COLO668 (cell line): ENCODE measurements at regions not wholly inside any gene's neighbourhood (a gene's known extent, or its start where the extent isn't known, plus 50 kb on each side); places are given as distances from the start of the nearest gene placed in this dataset.

ENCODE experiments used
- DNase-seq: peaks from one replicate; lab custom pipeline; 2025; ENCODE audit not compliant: unreplicated experiment; lab: John Stamatoyannopoulos, UW

GRCh38 chr1:83103341-83103740 lies 895.6 kb downstream of the TTLL7 start:
- DNase-seq: no peak

DNA sequence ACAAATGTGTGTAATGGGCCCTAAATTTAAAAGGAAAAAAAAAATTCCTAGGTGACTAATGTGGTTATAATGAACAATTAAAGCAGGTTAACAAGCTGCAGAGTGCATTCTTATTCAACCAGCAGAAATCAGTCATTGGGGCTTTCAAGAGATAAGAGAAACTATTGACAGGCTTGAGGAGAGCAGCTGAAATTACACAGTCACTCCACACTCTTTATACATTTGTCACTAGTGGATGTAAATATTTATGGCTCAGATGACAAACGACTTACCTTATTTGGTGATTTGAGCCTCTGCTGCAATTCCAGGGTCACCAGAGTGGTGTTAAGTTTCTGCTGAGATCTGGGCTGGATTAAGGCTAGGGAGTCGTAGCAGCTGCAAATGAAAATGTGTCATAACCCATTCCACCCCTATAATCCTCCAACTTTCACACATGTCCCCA lies 896.3 kb downstream of the TTLL7 start:
- DNase-seq: peak; percentile 71

DNA sequence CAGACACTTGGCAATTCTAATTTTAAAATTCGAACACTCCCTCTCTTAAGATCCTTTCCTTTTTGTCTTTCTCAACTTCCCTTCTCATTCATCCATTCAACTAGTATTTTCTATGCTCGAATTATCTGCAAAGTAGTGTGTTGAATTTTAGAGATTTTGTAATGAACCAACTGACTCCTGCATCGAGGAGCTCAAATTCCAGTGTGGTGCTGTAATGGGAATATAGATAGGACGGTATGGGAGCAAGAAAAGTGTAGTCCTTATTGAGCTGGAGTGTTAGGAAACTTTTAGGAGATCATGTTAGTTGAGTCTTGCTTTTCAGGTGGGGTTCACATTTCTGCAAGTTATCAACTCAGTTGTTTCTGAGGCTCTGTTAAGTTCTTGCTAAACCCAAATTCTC lies 897.5 kb downstream of the TTLL7 start:
- no peak for DNase-seq

GRCh38 chr1:83100133-83100532 lies 898.8 kb downstream of the TTLL7 start:
- DNase-seq: no peak

GRCh38 chr1:83098791-83099190 lies 900.1 kb downstream of the TTLL7 start:
- DNase-seq: no peak

DNA sequence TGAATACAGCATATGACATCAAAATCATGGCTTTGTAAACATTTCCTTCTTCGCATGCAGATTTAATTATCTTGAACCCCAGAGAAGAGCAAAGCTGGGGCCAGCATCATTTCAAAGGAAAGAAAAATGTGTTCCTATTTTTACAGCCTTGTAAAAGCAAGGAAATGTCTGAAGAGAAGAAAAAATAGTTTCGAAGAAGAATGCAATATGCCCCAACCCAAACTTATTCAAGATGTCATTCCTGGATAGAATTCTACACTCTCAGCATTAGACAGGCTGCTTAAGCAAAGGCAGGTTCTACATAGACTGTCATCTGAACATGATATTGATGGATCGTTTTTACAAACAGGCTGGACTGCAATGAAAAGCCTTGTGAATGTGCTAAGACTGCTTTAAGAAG lies 900.8 kb downstream of the TTLL7 start:
- no peak for DNase-seq

DNA sequence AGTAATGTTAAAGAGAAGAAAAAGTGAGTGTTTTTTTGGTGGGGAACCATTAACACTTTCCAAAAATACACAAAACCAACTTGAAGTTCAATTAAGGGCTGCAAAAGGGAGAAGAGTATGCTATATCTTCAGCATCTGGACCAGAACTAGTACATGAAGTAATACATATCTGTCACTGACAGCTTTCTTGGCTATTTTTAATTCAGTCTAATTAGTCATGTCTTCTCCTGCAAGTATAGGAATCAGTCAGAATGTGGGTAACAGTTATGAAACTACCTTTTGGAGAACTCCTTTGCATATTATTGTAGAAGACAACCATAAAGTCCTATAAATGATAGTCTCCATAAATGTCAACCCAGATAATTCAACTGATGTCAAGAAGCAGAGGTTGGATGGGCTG lies 901.2 kb downstream of the TTLL7 start:
- DNase-seq: no peak

DNA sequence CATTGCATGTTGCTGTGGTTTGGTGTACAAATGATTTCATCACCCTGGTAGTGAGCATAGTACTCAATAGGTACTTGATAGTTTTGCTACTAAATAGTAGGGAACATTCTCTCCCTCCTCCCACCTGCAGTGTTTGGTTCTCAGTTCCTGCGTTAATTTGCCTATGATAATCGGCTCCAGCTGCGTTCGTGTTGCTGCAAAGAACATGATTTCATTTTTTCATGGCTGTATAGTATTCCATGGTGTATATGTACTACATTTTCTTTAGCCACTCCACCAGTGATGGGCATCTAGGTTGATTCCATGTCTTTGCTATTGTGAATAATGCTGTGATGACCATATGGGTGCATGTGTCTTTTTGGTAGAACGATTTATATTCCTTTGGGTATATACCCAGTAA lies 903.4 kb downstream of the TTLL7 start:
- DNase-seq: no peak

- no peak for DNase-seq
Observed at GRCh38 chr1:83090195-83090594, 908.7 kb downstream of the TTLL7 start.

DNA sequence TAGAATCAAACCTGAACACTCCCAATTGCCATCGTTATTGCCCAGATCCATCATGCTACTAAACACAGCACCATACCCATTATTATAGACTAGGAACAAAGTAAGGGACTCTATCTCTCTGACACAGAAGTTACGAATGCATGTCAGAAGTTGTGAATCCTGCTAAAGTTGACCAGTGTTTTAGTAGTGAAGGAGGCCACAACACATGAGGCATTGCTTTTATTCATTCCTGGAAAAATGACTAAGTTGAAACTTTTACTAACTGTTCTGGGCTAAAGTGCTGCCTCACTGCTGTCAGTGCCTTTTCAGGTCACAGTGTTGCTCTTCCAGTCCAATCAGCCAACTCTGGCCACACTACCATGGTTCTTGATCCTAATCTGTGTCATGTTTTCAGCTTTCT lies 911.1 kb downstream of the TTLL7 start:
- no peak for DNase-seq

- no peak for DNase-seq
Observed at GRCh38 chr1:83086986-83087512, 911.9 kb downstream of the TTLL7 start.

DNA sequence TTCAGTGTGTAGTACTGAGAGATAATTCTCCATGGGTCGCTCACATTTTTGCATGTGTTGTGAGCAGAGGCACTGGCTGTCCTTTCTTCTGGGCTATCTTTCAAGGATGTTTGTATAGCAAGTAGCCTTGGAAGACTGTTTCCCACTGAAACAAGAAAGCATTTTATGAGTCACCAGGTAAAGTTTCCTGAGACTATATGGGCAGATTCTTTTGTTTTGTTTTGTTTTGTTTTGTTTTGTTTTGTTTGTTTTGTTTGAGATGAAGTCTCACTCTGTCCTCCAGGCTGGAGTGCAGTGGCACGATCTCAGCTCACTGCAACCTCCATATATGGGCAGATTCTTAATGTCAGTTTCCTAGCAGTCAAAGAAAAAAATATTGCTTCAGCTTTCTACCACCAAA lies 912.6 kb downstream of the TTLL7 start:
- no peak for DNase-seq

- DNase-seq: no peak
Observed at GRCh38 chr1:83083589-83084224, 915.2 kb downstream of the TTLL7 start.

- DNase-seq: no peak
Observed at GRCh38 chr1:83077411-83077810, 921.5 kb downstream of the TTLL7 start.

DNA sequence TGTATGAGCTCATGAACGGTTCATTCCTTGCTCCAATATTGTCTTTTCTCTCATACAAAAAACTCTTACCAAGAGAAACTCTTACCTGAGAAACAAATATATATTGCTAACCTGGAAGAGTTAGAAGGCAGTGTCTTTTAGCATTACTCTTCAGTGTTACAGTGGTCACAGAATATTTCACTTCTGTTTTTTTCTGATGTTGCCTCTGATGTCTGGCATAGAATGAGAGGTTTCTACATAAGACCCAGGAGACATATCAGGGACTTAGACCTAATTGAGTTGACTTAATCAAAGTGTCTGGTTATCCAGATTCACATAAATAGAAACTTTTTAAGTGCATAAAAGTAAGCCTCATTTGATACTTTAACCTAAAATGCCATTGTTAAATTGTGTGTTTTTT lies 923.8 kb downstream of the TTLL7 start:
- DNase-seq: no peak

GRCh38 chr1:83067954-83068353 lies 931.0 kb downstream of the TTLL7 start:
- no peak for DNase-seq

GRCh38 chr1:83065952-83066727 lies 932.8 kb downstream of the TTLL7 start:
- no peak for DNase-seq

DNA sequence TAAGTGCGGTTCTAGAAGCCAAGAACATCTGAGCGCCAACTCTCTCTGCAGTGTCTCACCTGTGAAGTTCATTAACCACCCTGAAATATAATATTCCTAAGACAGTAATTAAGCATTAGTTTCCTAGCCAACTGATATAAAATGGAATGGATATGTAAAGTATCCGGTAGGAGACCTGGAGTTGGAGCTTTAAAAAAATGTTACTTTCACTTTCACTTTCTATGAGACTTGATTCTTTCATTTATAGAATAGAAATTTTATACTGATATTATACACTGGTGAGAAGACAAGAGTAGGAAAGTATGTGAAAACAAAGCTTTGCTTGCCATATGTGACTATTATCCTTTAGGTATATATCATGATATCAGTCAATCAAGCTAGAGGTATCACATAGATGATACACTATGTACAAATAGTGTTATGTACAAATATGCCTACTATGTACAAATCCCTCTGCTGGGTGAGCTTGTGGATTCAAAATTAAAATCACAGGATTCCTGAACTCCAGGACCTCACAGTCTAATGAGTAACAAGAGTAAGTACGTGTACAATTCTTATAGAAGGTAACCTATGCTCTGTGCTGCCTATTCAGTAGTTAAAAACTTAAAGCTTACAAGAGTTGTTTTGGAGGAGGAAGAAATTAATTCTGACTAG lies 934.2 kb downstream of the TTLL7 start:
- no peak for DNase-seq

DNA sequence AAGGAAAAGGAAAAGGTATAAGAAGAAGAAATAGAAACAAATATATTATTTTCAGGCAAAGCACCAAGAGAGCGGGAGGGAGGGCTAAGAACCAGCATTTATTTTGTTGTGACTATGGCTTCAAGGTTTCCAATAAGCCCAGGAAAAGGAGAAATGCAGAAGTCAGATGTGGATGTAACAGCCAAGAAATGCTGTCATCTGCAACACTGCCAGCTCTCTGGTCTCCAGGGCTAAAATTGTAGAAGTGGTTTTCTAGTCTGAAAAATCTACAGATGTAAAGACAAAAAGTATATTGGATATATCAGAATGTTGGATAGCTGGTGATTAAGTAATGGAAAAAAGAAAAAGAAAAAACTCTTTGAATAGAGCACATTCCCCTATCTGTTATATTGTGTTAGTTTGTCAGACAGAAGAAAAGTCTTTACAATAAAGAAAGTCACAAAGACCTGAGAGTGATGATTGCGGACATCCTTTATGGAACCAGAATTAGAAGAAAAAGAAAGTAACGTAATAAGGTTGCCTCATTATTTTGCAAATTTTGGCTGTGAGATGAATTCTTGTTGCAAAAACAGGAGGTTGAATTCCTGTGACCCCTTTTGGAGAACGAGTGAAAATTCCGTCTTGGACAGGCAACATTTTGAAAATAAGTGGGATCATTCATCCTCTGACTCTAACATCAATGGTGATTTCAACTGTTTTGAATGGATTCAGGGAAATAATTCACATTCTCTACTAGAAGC lies 938.1 kb downstream of the TTLL7 start:
- no peak for DNase-seq

- DNase-seq: peak; percentile 17
Observed at GRCh38 chr1:83060221-83060620, 938.7 kb downstream of the TTLL7 start.

DNA sequence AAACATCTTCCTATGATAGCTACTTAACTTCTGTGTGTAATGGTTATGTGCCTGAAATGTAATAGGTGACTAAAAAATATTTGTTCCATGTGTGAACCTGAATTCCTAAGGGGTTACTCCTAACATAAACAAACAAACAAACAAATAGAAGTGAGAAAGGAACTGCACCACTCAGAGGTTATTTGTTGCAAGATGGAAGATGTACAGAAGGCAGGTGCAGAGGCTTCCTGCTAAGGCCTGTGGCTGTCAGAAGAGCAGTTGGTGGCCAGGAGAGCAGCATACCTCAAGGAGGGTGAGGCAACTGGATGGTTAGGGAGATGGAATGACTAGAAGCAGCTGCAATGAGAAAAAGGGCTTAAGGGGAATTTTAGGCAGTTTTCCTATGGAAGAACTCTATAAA lies 940.6 kb downstream of the TTLL7 start:
- DNase-seq: no peak
